Right lobe of liver (tissue), 6 donors: ENCODE measurements at regions not wholly inside any gene's neighbourhood (a gene's known extent, or its start where the extent isn't known, plus 50 kb on each side); places are given as distances from the start of the nearest gene placed in this dataset.

Experiments
- ATAC-seq, 4 donors: fragments of 200-7000 bp; cut with Tn5 transposase; one replicate each; pipeline ENCODE4 v1.9.1; 2020; ENCODE audit warnings: mild to moderate bottlenecking in 4 of 4, moderate library complexity in 4 of 4
- DNase-seq, 3 donors: peaks; one replicate each; pipeline ENCODE4 v3.0.0-alpha.2; 2020
- H3K27ac ChIP-seq, 3 donors: fragments of 200-600 bp; one replicate each; pipeline ENCODE4 v1.8.0; 2022
- H3K27me3 ChIP-seq, 2 donors: fragments of 200-600 bp; one replicate each; pipeline ENCODE4 v1.8.0; 2022
- H3K36me3 ChIP-seq, 4 donors: fragments of 200-600 bp; sonication (generic) in 1 of 4; one replicate each; pipeline versions ENCODE4 v1.5.1 to v1.8.0; 2017 to 2022; ENCODE audit warnings: control low read depth in 1 of 4
- H3K4me1 ChIP-seq, 4 donors: fragments of 200-600 bp; sonication (generic) in 1 of 4; one replicate each; pipeline versions ENCODE4 v1.5.1 to v1.8.0; 2017 to 2022; ENCODE audit warnings: control low read depth in 1 of 4
- H3K4me3 ChIP-seq, 3 donors: fragments of 200-600 bp; one replicate each; pipeline ENCODE4 v1.8.0; 2022
- H3K9me3 ChIP-seq, 4 donors: fragments of 200-600 bp; sonication (generic) in 1 of 4; one replicate each; pipeline versions ENCODE4 v1.5.1 to v1.8.0; 2017 to 2022; ENCODE audit warnings: control low read depth in 1 of 4
- CTCF ChIP-seq, 4 donors: fragments of 200-600 bp in 3 of 4; fragments of 450-650 bp in 1 of 4; IDR thresholded peaks; one replicate each; pipeline versions ENCODE4 v1.5.1 to v1.8.0; 2016 to 2022; ENCODE audit warnings: antibody characterized with exemption in 4 of 4, mild to moderate bottlenecking in 2 of 4
- POLR2A ChIP-seq: fragments of 450-650 bp; IDR thresholded peaks from one replicate; pipeline ENCODE4 v1.6.1; 2017; ENCODE audit warnings: antibody characterized with exemption, mild to moderate bottlenecking
- WGBS: methylation state at CpG from one replicate; pipeline ENCODE4 v1.1.6; 2018; ENCODE audit warnings: low coverage, low lambda C conversion rate; ENCODE audit not compliant: insufficient coverage; ENCODE audit errors: missing lambda C conversion rate; 5-methylcytosine and 5-hydroxymethylcytosine counted together
- intact Hi-C, 2 donors: fragments of 100-400 bp; cut with DNase I; formaldehyde crosslinking; loops; one replicate each; pipeline versions ENCODE4 v1.11.2 to v1.14.1; 2022
- donor health status: DM: no; HTN: yes; CAD: no.
- donor health status: DM: no; HTN: no; CAD: no.
- donor health status: DM: no; HTN: no; CAD: no.
- donor health status: DM: no; HTN: yes; CAD: no.
- donor health status: DM: no; HTN: yes; CAD: no.

- no peaks in the 10 kb centered on the region for H3K9me3 ChIP-seq
- DNase-seq, result no peak
- no peak overlapping the region for H3K27ac ChIP-seq
- no peak for TF ChIP-seq CTCF (IDR thresholded peaks at IDR 0.05)
- no peak for TF ChIP-seq POLR2A
- H3K27me3 ChIP-seq, result peaks cover 0 to 4% of the 10 kb centered on the region in 2 donors
- H3K4me3 ChIP-seq, result peak overlapping the region; percentile 33 to 57 (median 36)
- H3K36me3 ChIP-seq, result no peaks in the 10 kb centered on the region
- peaks cover 0 to 7% (median 0%) of the 10 kb centered on the region in 4 donors for H3K4me1 ChIP-seq
- no peak for ATAC-seq
- intact Hi-C loops, result no loop called here
- WGBS, result 6% methylated on average over 11 of the region's 15 CpGs
These were observed 259.0 kb upstream of the E2F7 start for GRCh38 chr12:77324416-77324762.

- no peak overlapping the region for H3K4me3 ChIP-seq
- 68% methylated on average over 3 of the region's 6 CpGs for WGBS
- peaks cover 0 to 4% of the 10 kb centered on the region in 2 donors for H3K27me3 ChIP-seq
- H3K9me3 ChIP-seq, result no peaks in the 10 kb centered on the region
- no peak for TF ChIP-seq CTCF (IDR thresholded peaks at IDR 0.05)
- TF ChIP-seq POLR2A, result no peak
- no peaks in the 10 kb centered on the region for H3K36me3 ChIP-seq
- DNase-seq (no peak), ATAC-seq (no peak)
- intact Hi-C loops, result no loop called here
- no peak overlapping the region for H3K27ac ChIP-seq
- H3K4me1 ChIP-seq, result peaks cover 0 to 7% (median 0%) of the 10 kb centered on the region in 4 donors
These were observed 258.5 kb upstream of the E2F7 start for GRCh38 chr12:77323788-77324415.

GRCh38 chr12:77319166-77319565 lies 253.8 kb upstream of the E2F7 start:
- no peak for DNase-seq
- Histone ChIP-seq H3K27ac (no peak overlapping the region), H3K36me3 (no peaks in the 10 kb centered on the region), H3K4me1 (no peaks in the 10 kb centered on the region), H3K9me3 (no peaks in the 10 kb centered on the region), H3K27me3 (no peaks in the 10 kb centered on the region), H3K4me3 (no peak overlapping the region)
- intact Hi-C loops, result no loop called here
- no peak for ATAC-seq
- no peak for TF ChIP-seq POLR2A
- TF ChIP-seq CTCF (IDR thresholded peaks at IDR 0.05), result no peak
- WGBS, result 75% methylated on average over 2 of the region's 2 CpGs

- no peaks in the 10 kb centered on the region for H3K27me3 ChIP-seq
- 21% methylated on average over 3 of the region's 3 CpGs for WGBS
- peak; percentile 33 to 79 (median 58) for ATAC-seq
These were observed 250.0 kb upstream of the E2F7 start for GRCh38 chr12:77315407-77315806.

More at GRCh38 chr12:77315407-77315806, 250.0 kb upstream of the E2F7 start:
- Histone ChIP-seq H3K36me3 (no peaks in the 10 kb centered on the region), H3K9me3 (no peaks in the 10 kb centered on the region), H3K4me1 (no peaks in the 10 kb centered on the region), H3K4me3 (no peak overlapping the region), H3K27ac (no peak overlapping the region)
- TF ChIP-seq CTCF (IDR thresholded peaks at IDR 0.05) (no peak), POLR2A (no peak)
- no peak for DNase-seq
- intact Hi-C loops, result no loop called here
